Hepatocyte (in vitro differentiated cells): ENCODE measurements at regions not wholly inside any gene's neighbourhood (a gene's known extent, or its start where the extent isn't known, plus 50 kb on each side); places are given as distances from the start of the nearest gene placed in this dataset.
A peak's percentile ranks its signal among the peaks of the same experiment; 100 is the strongest.

Experiments
- DNase-seq: peaks from one replicate; pipeline ENCODE4 v3.0.0-alpha.2; 2016; ENCODE audit warnings: low spot score
- H2AFZ ChIP-seq: fragments of 200-600 bp; sonication (generic); 2 replicates; pipeline ENCODE4 v1.6.0; 2016; ENCODE audit warnings: antibody characterized with exemption, mild to moderate bottlenecking
- H3K27ac ChIP-seq: fragments of 200-600 bp; sonication (generic); 2 replicates; pipeline ENCODE4 v1.5.1; 2016; ENCODE audit warnings: mild to moderate bottlenecking
- H3K27me3 ChIP-seq: fragments of 200-600 bp; sonication (generic); 2 replicates; pipeline ENCODE4 v1.6.1; 2016
- H3K36me3 ChIP-seq: fragments of 200-600 bp; sonication (generic); replicated peaks from 2 replicates; pipeline ENCODE4 v1.5.1; 2016; ENCODE audit warnings: low read depth; ENCODE audit not compliant: insufficient read depth
- H3K4me1 ChIP-seq: fragments of 200-600 bp; sonication (generic); 2 replicates; pipeline ENCODE4 v1.5.1; 2016; ENCODE audit warnings: mild to moderate bottlenecking, moderate library complexity; ENCODE audit not compliant: insufficient read depth
- H3K4me2 ChIP-seq: fragments of 200-600 bp; sonication (generic); 2 replicates; pipeline ENCODE4 v1.6.0; 2016
- H3K4me3 ChIP-seq: fragments of 200-600 bp; sonication (generic); 2 replicates; pipeline ENCODE4 v1.5.1; 2016; ENCODE audit warnings: mild to moderate bottlenecking
- H3K79me2 ChIP-seq: fragments of 200-600 bp; sonication (generic); 2 replicates; pipeline ENCODE4 v1.6.0; 2017; ENCODE audit warnings: mild to moderate bottlenecking
- H3K9me2 ChIP-seq: fragments of 200-600 bp; sonication (generic); replicated peaks from 2 replicates; pipeline ENCODE4 v1.6.0; 2017; ENCODE audit warnings: mild to moderate bottlenecking; ENCODE audit not compliant: insufficient read depth
- H3K9me3 ChIP-seq: fragments of 200-600 bp; sonication (generic); 2 replicates; pipeline ENCODE4 v1.5.1; 2016; ENCODE audit warnings: low read depth, mild to moderate bottlenecking
- H4K20me1 ChIP-seq: fragments of 200-600 bp; sonication (generic); 2 replicates; pipeline ENCODE4 v1.6.0; 2016; ENCODE audit warnings: mild to moderate bottlenecking; ENCODE audit not compliant: insufficient read depth, poor library complexity, severe bottlenecking
- EZH2 ChIP-seq: fragments of 200-600 bp; sonication (generic); IDR thresholded peaks from 2 replicates; pipeline ENCODE4 v1.6.1; 2016; ENCODE audit warnings: antibody characterized with exemption, mild to moderate bottlenecking, borderline replicate concordance
- EZH2phosphoT487 ChIP-seq: fragments of 200-600 bp; sonication (generic); IDR thresholded peaks from one replicate; pipeline ENCODE4 v1.6.1; 2018; ENCODE audit warnings: antibody characterized with exemption, mild to moderate bottlenecking, low read depth, moderate library complexity; ENCODE audit not compliant: unreplicated experiment, severe bottlenecking
- WGBS: methylation state at CpG from one replicate; pipeline ENCODE4 v1.1.6; 2016; ENCODE audit warnings: low lambda C conversion rate; ENCODE audit errors: missing lambda C conversion rate; 5-methylcytosine and 5-hydroxymethylcytosine counted together
- TF ChIP-seq, protein P1 (sequence below): fragments of 200-600 bp; sonication (generic); IDR thresholded peaks from 2 replicates; pipeline ENCODE4 v1.5.1; 2016; ENCODE audit warnings: antibody characterized with exemption, mild to moderate bottlenecking; ENCODE audit not compliant: poor library complexity

DNA sequence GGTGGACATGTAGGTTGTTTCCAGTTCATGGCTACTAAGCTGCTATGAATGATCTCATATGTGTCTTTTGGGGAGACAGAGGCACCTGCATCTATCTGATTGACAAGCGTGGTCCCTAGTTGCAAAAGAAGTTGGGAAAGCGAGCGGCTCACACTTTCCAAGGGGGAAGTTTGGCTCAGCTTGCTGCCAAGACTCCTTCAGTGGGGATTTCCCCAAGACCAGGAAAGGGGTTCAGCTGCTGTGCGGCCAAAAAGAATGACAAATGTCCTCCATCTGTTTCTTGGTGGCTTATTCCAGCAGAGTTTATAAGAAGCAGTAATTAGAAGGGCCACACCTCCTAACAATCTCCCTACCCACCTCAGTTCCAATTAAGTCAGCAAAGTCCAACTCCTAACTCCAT is 128.5 kb upstream of the GALNT2 start:
- Histone ChIP-seq H3K9me2 (no peaks in the 10 kb centered on the region), H4K20me1 (no peaks in the 10 kb centered on the region), H3K4me2 (no peak overlapping the region), H3K4me3 (no peak overlapping the region), H3K9me3 (no peaks in the 10 kb centered on the region), H3K79me2 (no peaks in the 10 kb centered on the region), H2AFZ (no peak overlapping the region), H3K4me1 (peaks cover 7% of the 10 kb centered on the region), H3K27me3 (no peaks in the 10 kb centered on the region), H3K36me3 (no peaks in the 10 kb centered on the region), H3K27ac (no peak overlapping the region)
- DNase-seq, result no peak
- 96% methylated on average over 4 of the region's 4 CpGs for WGBS
- TF ChIP-seq, protein P1, sequence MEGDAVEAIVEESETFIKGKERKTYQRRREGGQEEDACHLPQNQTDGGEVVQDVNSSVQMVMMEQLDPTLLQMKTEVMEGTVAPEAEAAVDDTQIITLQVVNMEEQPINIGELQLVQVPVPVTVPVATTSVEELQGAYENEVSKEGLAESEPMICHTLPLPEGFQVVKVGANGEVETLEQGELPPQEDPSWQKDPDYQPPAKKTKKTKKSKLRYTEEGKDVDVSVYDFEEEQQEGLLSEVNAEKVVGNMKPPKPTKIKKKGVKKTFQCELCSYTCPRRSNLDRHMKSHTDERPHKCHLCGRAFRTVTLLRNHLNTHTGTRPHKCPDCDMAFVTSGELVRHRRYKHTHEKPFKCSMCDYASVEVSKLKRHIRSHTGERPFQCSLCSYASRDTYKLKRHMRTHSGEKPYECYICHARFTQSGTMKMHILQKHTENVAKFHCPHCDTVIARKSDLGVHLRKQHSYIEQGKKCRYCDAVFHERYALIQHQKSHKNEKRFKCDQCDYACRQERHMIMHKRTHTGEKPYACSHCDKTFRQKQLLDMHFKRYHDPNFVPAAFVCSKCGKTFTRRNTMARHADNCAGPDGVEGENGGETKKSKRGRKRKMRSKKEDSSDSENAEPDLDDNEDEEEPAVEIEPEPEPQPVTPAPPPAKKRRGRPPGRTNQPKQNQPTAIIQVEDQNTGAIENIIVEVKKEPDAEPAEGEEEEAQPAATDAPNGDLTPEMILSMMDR, result no peak
- no peak for TF ChIP-seq EZH2
- TF ChIP-seq EZH2phosphoT487, result no peak

DNA sequence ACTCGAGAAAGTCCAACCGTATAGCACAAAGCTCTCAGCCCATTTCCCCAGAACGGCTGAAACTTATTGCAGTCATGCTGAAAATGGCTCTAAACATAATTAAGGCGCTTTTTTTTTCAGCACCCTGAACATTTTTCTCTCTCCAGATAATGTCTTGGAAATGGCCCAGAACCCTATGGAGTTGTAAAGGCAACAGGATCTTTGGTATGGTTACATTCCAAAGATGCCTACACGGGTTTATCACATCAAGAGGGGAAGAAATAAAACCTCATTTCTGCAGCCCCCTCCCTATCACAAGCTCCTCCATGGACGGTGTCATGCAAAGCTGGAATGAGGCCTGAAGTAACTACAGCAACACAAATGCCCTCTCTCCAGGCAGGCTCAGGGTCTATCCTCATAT is 126.4 kb upstream of the GALNT2 start:
- H3K4me2 ChIP-seq, result no peak overlapping the region
- TF ChIP-seq EZH2 (no peak), EZH2phosphoT487 (no peak)
- TF ChIP-seq, protein P1, result no peak

DNA sequence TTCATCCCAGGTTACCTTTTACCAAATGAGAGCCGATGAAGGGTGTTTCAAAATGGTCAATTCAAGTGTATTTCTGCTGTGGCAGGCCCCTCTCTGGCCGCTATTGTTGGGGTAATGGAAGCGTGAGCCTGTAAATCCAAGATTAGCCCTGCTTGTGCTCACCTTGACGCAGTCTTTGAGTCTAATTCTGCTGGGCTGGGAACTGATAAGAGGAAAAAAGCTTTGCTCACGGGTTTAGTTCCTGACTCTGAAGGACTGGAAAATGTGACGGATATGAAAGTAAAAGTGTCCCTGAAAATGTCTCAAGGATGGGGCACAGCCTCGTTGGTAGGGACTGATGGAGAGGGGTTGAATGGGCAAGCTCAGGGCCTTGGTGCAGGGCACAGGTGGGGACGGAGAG is 125.9 kb upstream of the GALNT2 start:
- H3K9me3 ChIP-seq, result no peaks in the 10 kb centered on the region
- H4K20me1 ChIP-seq, result no peaks in the 10 kb centered on the region
- no peaks in the 10 kb centered on the region for H3K36me3 ChIP-seq
- no peak overlapping the region for H2AFZ ChIP-seq
- peak; percentile 28 for DNase-seq
- no peaks in the 10 kb centered on the region for H3K27me3 ChIP-seq
- H3K4me2 ChIP-seq, result no peak overlapping the region
- no peaks in the 10 kb centered on the region for H3K9me2 ChIP-seq
- no peak overlapping the region for H3K4me3 ChIP-seq
- no peak overlapping the region for H3K27ac ChIP-seq
- WGBS, result 64% methylated on average over 8 of the region's 8 CpGs
- H3K4me1 ChIP-seq, result peaks cover 7% of the 10 kb centered on the region
- H3K79me2 ChIP-seq, result no peaks in the 10 kb centered on the region
- TF ChIP-seq, protein P1, result no peak

More for the DNA sequence above, 126.4 kb upstream of the GALNT2 start:
- Histone ChIP-seq H3K27ac (no peak overlapping the region), H3K27me3 (no peaks in the 10 kb centered on the region), H2AFZ (no peak overlapping the region), H3K9me2 (no peaks in the 10 kb centered on the region), H3K36me3 (no peaks in the 10 kb centered on the region), H4K20me1 (no peaks in the 10 kb centered on the region), H3K4me1 (peaks cover 7% of the 10 kb centered on the region), H3K9me3 (no peaks in the 10 kb centered on the region), H3K79me2 (no peaks in the 10 kb centered on the region), H3K4me3 (no peak overlapping the region)
- WGBS, result 44% methylated on average over 6 of the region's 6 CpGs
- no peak for DNase-seq

DNA sequence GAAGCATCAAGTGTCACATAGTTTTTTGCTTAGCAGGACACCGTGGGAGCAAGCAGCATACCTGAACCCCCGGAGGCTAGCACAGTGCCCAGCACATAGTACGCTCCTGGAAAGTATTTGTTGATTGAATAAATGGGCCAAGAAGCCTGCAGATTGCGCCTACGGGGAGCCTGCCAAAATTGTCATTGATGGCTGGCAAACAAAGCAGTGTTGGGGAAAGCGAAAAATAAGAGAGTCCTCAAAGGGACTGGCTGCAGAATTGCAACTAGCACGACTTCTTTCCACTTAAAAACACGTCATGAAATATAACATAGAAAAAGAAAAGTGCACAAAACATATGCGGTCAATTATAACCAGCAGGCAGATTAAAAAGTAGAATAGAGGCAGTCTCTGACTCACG is 125.2 kb upstream of the GALNT2 start:
- Histone ChIP-seq H3K27ac (no peak overlapping the region), H4K20me1 (no peaks in the 10 kb centered on the region), H3K4me2 (no peak overlapping the region), H3K4me3 (no peak overlapping the region), H3K9me3 (no peaks in the 10 kb centered on the region), H2AFZ (no peak overlapping the region), H3K27me3 (no peaks in the 10 kb centered on the region), H3K4me1 (peaks cover 7% of the 10 kb centered on the region), H3K9me2 (no peaks in the 10 kb centered on the region), H3K36me3 (no peaks in the 10 kb centered on the region), H3K79me2 (no peaks in the 10 kb centered on the region)
- WGBS, result 91% methylated on average over 10 of the region's 10 CpGs
- DNase-seq, result no peak
- TF ChIP-seq EZH2phosphoT487 (no peak), EZH2 (no peak)
- TF ChIP-seq, protein P1, result no peak
